Endothelial cell of hepatic sinusoid (primary cell): ENCODE measurements at regions not wholly inside any gene's neighbourhood (a gene's known extent, or its start where the extent isn't known, plus 50 kb on each side); places are given as distances from the start of the nearest gene placed in this dataset.
"Not testable (repeated sequence)": the region's sequence is repeated elsewhere in the genome, so short reads cannot be mapped to it uniquely, and the experiment has no call there.

ENCODE experiments used
- in situ Hi-C: cut with HindIII; loops from 2 replicates; pipeline ENCODE4 v1.10.0; 2017; ENCODE audit warnings: low sequenced_read_pairs

DNA sequence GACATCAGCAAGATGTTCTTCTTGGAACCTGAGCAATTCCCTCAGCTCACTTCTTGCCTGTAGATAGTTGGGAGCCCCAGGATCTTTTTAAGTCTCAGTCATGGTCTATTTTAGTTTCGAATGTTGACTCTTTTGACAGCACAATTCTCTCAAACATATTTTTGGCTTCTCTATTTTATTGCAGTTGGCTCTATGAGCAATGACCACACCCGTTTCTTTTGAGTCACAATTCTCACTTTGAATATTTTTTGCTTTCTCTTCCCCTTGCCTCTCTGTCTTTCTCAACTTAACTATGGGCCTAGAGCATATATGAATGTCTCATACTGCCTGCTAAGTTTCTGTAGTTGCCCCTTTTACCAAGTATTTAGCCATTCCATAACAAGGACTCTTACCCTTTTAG is 222.8 kb downstream of the PTN start:
- in situ Hi-C loops: no loop called here

DNA sequence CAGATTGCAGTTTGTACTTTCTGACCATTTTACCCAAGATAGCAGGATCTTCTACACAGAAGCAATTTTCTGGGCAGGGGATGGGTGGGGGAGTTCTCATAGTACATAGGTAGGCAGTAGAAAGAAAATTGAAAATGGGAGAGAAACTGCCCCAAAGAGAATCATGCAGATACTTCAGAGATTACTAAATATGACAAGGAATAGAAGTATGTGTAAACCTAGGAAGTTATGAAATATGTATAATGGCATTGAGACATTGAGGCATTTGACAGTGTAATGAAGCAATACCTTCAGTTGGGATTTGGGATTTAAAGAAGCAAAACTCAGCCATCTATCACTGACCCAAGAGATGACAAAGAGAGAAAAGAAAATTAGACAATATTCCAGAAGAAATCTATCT is 233.0 kb downstream of the PTN start:
- in situ Hi-C loops: no loop called here

DNA sequence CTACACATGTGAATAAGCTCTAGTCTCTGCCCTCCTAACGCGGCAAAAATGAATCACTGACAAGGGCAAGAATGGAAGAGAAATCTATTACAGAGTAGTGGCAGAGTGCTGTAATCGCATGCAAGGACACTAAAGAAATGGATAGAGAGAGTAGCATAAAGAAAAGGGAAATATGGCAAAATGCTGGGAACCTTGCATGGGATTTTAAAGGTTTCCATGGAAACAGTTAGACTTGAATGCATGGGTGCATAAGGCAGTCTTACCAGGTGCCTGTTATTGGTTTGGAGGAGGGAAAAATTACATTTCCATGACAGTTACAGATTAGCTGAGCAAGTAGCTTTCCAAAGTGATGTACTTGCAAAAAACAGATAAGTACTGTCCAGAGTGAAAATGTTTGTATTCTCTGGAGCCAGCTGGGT is 233.4 kb downstream of the PTN start:
- in situ Hi-C loops: no loop called here

DNA sequence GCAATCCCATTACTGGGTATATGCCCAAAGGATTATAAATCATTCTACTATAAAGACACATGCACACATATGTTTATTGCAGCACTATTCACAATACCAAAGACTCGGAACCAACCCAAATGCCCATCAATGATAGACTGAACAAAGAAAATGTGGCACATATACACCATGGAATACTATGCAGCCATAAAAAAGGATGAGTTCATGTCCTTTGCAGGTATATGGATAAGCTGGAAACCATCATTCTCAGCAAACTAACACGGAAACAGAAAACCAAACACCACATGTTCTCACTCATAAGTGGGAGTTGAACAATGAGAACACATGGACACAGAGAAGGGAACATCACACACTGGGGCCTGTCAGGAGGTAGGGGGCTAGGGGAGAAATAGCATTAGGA is 235.7 kb downstream of the PTN start:
- in situ Hi-C loops: not testable (repeated sequence)

DNA sequence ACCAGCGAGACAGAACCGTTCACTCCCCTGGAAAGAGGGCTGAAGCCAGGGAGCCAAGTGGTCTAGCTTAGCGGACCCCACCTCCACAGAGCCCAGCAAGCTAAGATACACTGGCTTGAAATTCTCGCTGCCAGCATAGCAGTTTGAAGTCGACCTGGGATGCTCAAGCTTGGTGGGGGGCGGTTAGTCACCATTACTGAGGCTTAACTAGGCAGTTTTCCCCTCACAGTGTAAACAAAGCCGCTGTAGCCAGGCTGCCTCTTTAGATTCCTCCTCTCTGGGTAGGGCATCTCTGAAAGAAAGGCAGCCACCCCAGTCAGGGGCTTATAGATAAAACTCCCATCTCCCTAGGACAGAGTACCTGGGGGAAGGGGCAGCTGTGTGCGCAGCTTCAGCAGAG is 235.1 kb downstream of the CHRM2 start:
- in situ Hi-C loops: not testable (repeated sequence)

DNA sequence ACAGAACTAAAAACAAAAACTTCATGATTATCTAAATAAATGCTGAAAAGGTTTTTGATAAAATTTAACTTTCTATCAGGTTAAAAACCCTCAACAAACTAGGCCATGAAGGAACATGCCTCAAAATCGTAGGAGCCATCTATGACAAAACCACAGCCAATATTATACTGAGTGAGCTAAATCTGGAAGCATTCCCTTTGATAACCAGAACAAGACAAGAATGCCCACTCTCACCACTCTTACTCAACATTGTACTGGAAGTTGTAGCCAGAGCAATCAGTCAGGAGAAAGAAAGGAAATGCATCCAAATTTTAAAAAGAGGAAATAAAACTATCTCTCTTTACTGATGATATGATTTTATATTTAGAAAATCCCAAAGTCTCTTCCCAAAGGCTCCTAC is 228.7 kb downstream of the CHRM2 start:
- in situ Hi-C loops: no loop called here

DNA sequence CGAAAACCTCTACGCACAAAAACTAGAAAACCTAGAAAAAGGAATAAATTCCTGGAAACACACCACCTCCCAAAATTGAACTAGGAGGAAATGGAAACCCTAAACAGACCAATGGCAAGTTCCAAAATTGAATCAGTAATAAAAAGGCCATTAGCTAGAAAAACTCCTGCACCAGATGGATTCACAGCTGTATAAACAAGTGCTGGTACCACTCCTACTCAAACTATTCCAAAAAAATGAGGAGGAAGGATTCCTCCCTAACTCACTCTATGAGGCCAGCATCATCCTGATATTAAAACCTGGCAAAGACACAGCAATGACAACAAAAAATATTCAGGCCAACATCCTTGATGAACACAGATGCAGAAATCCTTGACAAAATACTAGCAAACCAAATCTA is 228.2 kb downstream of the CHRM2 start:
- in situ Hi-C loops: no loop called here

DNA sequence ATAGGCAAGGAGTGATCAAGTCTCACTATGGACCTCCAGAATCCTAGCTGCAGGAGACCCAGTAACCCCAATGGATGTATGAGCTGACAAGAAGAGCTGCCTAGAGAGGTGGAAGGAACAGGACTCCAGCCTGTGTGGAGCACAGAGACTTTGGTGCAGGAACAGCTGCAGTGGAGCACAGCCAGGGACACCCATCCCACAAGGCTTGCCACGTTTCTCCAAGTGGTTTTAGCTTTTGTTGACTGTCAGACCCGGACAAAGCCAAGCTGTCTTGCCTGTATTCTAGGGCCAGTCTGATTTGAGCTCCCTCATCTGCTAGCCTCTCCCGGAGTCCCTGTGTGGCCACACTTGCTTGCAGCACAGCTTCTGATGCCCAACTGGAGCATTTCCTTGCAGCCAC is 224.7 kb downstream of the CHRM2 start:
- in situ Hi-C loops: no loop called here

DNA sequence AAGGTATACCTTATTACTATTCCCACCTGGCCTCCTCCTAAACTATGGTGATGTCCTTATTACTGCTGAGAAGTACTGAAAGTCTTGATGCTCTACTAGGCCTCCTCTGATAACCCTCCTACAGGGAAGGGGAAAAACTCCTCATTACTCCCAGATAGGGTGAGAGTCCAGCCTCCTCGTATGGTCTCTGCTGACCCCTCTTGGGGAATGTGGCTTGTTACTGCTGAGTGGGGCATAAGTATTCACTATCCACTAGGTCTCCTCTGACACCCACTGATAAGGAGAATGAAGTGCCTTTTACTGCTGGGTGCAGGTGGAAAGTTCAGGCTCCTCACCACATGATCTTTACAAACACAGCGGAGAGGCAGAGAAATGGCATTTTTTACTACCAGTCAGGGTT is 222.9 kb downstream of the CHRM2 start:
- in situ Hi-C loops: no loop called here

DNA sequence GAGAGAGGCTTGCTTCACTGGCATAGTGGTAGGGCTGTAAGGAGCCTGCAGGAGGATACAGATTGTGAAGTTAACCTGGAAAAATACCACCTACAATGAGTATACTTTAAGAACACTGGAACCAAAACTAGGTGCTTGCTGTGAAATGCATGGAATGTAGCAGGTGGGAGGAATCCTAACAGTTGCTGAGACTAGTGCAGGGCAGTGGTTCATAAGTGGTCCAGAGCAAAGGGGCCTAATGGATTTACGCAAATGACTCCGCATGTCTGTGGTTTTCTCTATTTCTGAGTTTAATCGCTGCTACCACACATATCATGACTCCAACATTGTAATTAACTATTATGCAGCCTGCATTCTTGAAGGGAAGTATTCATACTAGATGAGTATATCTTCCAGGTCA is 218.4 kb downstream of the CHRM2 start:
- in situ Hi-C loops: no loop called here

DNA sequence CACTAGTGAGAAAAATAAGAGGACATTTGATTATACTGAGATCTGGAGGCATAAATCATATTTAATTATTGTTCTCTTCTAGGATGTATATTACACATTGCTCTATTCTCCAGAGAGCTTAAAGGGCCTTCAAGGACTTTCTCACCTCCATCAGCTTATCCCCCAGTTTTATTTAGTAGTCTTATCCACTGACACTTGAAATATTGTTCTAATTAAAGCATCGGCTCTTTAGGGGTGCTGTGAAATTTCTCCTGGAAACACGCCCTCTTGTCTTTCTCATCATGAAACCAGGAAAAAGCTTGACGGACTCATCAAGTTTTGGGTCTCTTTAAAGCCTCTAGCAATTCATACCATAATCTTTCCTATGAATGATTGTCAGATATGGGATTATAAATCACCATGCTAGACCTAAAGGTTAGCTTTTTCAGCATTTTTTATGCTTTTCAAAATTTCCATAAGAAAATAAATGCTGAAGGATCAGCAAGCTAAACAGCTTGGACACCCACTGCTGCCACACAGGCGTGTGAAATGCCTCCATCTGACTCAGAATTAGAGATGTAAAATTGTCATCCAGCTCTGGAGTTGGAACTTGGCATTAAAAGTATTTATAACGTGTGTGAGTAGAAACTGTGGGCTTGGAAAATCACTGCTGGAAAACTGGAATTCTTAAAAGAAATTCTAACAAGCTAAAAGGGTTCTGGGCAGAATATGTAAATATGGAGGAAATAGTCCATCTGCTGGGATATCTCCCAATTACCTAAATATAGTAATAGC is 216.3 kb downstream of the CHRM2 start:
- in situ Hi-C loops: no loop called here

DNA sequence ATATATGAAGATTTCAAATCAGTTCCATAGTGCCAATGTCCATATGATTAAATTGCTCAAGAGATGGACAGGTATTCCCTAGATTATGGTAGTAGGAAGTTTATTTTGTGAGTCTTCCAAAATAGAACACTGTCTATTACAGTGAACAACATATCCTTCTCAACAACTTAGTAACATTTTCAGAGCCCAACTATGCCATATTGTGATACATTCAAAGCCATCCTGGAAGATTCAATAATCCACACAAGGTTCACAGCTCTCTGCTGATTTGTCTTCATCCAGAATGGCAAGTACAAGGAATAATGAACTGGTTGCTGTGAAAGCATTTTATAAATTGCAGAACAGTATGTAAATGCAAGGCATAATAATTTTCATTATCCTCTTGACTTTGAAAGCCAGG is 213.9 kb downstream of the CHRM2 start:
- in situ Hi-C loops: no loop called here

DNA sequence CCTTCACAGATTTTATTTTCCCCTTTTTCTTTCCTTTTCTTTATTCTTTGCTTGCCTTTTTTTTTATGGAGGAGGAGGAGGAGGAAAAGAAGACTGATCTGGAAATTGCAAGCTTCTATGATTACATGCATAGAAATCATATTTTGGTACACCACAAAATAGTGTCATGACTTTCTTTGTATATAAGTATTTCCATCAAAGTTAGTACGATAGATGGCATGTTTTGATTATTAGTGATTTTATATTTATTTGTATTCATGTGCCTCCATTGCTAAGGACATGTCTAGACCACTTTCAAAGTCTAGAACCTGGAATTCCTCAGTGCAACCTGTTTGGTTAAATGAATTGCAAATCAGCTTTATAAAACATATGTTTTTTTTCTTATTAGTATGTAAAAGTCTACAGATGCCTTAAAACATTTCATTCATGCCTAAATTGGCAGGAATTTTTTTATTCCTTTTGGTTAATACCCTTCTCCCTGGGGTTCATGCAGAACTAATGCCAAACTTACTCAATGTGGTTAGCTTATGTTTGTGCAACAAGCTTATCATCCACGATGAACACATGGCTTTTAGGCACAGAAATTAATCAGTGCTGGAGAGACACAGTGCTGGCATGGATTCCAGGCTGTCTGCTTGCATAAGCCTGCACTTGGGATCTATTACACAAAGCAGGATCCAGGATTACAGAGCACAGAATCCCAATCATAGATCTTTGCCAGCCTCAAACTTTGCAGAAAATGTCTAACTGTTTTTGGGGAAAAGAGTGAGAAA is 213.1 kb downstream of the CHRM2 start:
- in situ Hi-C loops: no loop called here

DNA sequence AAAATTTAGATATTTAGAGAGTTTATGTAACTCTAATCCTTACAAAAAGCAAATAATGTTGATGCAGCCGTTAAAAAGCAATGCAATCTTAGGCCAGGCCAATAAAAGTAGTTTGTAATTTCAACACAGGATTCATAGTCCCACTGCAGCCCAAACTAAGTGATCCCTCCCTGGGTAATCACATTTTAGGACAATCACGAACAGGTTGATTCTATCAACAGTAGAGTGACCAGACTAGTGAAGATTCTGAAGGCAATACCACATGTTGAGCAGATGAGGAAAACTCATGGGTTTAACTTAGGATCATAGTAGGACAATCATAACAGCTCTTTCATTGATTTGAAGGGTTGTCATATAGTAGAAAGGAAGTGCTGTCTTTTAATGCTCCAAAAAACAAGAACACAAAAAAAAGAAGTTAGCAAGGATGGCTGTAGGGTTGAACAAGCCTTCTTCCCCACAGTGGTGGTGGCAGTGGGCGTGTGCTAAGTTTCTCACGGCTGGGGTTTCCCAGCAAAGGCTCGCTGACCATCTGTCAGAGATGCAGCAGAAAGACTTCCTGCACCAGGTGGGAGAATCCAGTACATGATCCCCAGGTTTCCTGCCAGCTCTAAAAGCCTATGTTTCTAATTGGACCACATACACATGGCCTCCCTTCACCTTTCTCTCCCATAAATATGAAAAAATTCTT is 212.2 kb downstream of the CHRM2 start:
- in situ Hi-C loops: no loop called here

DNA sequence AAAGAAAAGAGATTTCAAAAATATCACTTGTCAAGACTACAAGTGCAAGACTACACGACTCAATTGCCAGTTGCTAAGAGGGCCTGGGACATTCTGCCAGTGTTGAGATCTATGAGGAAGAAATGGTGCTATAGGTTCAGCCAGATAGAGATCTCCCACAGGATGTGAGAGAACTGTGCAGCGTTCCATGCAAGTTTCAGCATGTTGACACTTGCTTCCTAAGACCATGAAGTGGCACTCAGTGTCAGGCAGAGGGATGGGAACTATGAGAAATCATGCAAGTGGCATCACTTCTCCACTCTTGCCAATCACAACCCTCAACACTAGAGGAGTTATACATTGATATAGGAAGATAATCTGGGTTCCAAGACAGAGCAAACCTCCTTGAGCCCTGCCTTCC is 210.3 kb downstream of the CHRM2 start:
- in situ Hi-C loops: loop anchor here (5.0 kb wide), 1 partner anchor 79 kb away; no protein-coding TSS in a partner anchor

DNA sequence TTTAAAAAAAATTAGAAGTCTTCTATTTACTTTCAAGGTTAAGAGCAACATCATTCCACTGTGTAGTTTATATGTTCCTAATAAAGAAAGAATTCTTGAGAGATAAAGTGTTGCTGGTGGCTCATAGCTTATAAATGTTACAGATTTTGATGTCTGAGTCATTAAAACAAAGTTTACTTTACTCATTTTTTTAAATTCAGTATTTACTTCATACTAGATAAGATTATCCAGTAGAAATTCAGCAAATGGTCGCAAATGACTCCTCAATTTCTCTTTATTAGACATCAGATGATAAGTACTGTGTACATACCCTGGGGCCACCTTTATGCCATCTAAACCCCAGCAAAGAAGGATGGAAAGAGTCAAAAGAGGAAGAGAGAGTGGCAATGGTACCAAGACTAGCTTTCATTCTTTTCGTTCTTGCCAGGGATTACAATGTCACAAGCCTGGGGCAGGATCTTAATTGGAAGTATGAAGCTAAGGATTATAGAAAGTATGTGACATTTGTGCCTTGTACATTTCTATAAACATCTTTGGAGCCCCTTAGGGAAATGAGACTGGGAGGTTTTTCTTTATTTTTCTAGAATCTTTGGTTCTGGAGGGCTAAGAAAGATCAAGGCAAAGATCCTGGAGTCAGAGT is 206.1 kb downstream of the CHRM2 start:
- in situ Hi-C loops: loop anchor here (5.0 kb wide), 1 partner anchor 83 kb away; no protein-coding TSS in a partner anchor

DNA sequence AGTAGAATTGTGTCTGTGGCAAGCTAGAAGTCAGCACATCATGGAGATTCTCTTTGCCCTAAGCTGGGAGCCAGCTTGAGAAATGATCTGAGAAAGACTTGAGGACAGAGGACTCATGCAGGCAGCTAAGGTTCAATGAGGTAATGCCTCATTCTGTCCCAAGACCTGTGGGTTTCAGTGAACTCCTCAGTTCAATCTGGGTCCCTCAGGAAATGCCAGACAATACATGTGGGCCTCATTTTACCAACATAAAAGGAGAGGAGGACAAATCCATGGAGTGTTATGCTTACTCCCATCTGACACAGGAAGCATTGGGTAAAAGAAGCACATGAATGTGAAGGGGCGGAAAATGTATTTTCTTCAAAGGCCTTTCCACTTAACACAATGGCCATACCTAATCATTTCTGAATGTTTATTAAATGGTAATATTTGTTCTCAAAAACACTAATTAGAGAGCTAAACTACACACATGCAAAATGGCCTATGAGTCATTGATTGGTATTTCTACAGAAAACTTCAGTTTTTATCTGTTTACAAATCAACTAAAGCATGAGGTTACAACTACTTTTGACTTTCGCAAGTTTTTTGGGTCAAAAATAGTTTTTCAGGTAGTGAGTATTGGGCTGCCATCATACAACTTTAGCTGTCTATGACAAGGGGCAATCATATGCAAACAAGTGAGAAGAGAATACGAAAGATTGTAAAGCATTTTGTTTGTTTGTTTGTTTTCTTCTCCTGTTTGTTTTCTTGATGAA is 205.3 kb downstream of the CHRM2 start:
- in situ Hi-C loops: no loop called here
